ENCODE measurements at regions not wholly inside any gene's neighbourhood (a gene's known extent, or its start where the extent isn't known, plus 50 kb on each side); places are given as distances from the start of the nearest gene placed in this dataset.
"Not testable (repeated sequence)": the region's sequence is repeated elsewhere in the genome, so short reads cannot be mapped to it uniquely, and the experiment has no call there.

GRCh38 chr10:63675171-63675570 is 154.0 kb downstream of the REEP3 start:
- in situ Hi-C loops (cut with MboI; ENCODE audit: low sequenced_read_pairs) = no loop called here

DNA sequence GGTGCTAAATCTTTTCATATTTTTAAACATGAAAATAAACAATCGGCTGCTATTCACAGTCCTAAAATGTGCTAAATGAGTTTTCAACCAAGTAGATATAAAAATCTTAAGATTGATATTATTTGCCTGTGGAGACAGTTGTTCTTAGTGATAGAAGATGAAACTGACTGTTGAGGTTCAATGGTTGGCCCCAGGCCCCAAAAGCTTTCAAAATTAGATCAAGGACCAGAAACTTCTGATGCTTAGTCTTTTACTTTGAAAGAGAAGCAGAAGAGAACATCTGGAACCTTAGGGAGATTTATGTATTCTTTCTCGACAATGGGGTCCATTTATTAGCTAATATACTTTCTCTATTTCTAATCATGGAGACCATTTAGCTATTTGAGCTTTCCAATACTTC is 155.8 kb downstream of the REEP3 start:
- in situ Hi-C loops (cut with MboI; ENCODE audit: low sequenced_read_pairs) = no loop called here

GRCh38 chr10:63680545-63680944 is 159.3 kb downstream of the REEP3 start:
- in situ Hi-C loops (cut with MboI; ENCODE audit: low sequenced_read_pairs) = not testable (repeated sequence)

DNA sequence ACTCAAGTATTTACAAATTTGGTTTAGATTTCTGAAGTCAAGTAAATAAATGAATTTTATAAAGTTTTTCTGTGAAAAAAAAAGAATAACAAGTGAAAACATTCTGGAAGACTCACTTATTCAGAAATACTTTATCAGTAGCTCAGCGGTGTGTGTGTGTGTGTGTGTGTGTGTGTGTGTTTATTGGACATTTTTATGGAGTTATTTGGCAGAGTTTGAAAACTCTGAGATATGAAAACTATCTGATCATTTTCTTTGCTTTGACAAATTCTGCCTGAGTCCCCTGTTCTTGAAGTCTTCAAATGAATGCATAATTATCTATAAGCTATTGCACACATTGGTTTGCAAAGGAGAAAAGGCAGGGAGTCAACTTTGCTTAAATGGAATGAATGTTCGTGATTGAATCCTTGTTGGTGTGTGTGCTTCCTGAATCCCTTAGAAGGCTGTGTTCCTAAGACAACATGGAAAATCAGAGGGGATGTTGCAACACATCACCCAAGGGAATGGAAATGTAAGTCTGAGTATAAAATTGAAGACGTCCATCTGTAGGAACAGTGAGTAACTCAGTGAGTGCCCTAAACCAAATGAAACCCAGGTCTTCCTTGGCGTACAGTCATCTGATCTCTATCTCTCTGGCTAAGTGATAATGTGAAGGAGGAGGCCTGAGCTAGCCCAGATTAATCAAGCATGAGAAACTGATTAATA is 160.9 kb downstream of the REEP3 start:
- in situ Hi-C loops (cut with MboI; ENCODE audit: low sequenced_read_pairs) = no loop called here

DNA sequence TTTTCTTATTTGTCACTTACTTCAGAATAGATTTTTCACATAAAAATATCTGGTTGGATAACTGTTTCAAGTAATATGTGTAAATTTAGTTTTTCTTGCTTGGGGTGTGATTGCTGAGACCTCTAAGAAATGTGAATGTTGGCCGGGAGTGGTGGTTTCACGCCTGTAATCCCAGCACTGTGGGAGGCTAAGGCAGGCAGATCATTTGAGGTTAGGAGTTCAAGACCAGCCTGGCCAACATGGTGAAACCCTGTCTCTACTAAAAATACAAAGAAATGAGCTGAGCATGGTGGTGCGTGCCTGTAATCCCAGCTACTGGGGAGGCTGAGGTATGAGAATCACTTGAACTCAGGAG is 161.5 kb downstream of the REEP3 start:
- in situ Hi-C loops (cut with MboI; ENCODE audit: low sequenced_read_pairs) = not testable (repeated sequence)

GRCh38 chr10:63683223-63683622 is 162.0 kb downstream of the REEP3 start:
- in situ Hi-C loops (cut with MboI; ENCODE audit: low sequenced_read_pairs) = no loop called here

DNA sequence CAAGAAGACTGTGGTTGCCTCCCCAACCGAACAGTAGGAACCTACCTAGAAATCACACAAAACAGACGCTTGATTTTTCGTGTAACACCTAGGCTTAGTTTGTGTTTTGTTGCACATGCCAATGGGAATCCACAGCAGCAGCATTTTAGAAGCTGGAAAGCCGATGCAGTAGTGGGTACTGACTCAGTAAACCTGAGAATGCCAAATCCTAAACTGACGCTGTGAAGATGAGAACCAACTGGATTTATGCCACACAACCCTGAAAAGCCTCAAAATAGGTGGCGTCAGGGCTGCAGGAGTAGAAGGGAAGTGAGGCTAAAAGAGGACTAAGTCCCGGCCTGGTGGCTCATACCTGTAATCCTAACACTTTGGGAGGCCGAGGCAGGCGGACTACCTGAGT is 162.5 kb downstream of the REEP3 start:
- in situ Hi-C loops (cut with MboI; ENCODE audit: low sequenced_read_pairs) = no loop called here

GRCh38 chr10:63684257-63684936 is 163.2 kb downstream of the REEP3 start:
- in situ Hi-C loops (cut with MboI; ENCODE audit: low sequenced_read_pairs) = no loop called here

- in situ Hi-C loops (cut with MboI; ENCODE audit: low sequenced_read_pairs) = no loop called here
These were observed 168.6 kb downstream of the REEP3 start for GRCh38 chr10:63689768-63690167.

GRCh38 chr10:63692220-63692896 is 171.2 kb downstream of the REEP3 start:
- in situ Hi-C loops (cut with MboI; ENCODE audit: low sequenced_read_pairs) = no loop called here

GRCh38 chr10:63693021-63693420 is 171.8 kb downstream of the REEP3 start:
- in situ Hi-C loops (cut with MboI; ENCODE audit: low sequenced_read_pairs) = not testable (repeated sequence)

DNA sequence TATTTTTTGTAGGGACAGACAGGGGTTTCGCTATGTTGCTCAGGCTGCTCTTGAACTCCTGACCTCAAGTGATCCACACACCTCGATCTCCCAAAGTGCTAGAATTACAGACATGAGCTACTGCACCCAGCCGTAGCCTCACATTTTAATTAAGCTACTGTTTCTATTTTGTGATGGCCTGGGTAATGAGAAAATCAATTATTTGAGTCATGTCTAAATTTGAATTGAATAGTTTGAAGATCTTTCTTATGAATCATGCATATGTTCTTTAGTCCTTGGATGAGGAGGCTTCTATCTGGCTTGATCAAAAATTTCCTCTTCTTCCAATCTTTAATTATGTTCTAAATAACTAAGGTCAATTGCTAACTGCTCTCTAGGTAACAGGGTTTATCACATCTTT is 175.0 kb downstream of the REEP3 start:
- in situ Hi-C loops (cut with MboI; ENCODE audit: low sequenced_read_pairs) = no loop called here

GRCh38 chr10:63697956-63698786 is 177.0 kb downstream of the REEP3 start:
- in situ Hi-C loops (cut with MboI; ENCODE audit: low sequenced_read_pairs) = no loop called here

GRCh38 chr10:63698787-63699150 is 177.6 kb downstream of the REEP3 start:
- in situ Hi-C loops (cut with MboI; ENCODE audit: low sequenced_read_pairs) = no loop called here

DNA sequence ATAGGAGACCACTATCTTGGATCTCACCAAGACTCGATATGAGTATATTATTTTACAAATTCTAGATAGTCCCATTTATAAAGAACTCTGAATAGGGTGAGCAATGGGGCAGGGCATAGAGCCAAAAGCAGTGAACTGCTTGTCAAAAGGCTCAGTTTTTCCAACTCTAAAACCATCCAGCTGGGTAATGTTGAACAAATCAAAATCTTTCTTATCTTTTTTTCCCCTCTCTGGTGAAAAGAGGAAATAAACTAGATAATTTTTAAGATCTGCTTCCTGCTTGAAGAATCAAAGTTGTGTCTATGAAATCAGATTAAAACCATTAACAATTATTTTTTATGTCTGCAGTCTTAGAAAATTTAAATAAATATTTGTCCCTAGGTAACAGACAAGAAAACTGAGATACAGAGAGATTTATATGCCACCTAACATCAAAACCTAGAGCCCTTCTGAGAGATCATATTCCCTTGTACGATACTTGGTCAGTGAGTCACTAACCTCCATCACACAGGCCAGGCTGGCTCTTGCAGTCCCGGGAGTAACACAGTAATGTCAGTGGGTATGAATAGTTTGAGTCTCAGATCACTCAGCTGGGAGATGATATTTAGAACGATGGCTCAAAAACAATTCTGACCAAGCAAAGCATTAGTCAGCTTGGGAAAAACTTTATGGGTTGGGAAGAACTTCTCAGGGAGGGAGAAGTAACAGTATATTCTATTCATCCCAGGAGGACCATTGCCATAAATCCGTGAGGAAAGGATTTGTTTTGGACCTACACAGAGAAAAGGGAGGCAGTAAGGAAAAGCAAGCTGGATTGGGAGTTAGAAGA is 178.8 kb downstream of the REEP3 start:
- in situ Hi-C loops (cut with MboI; ENCODE audit: low sequenced_read_pairs) = no loop called here

- in situ Hi-C loops (cut with MboI; ENCODE audit: low sequenced_read_pairs) = no loop called here
These were observed 179.5 kb downstream of the REEP3 start for GRCh38 chr10:63700631-63701156.

GRCh38 chr10:63702092-63702491 is 180.9 kb downstream of the REEP3 start:
- in situ Hi-C loops (cut with MboI; ENCODE audit: low sequenced_read_pairs) = no loop called here

DNA sequence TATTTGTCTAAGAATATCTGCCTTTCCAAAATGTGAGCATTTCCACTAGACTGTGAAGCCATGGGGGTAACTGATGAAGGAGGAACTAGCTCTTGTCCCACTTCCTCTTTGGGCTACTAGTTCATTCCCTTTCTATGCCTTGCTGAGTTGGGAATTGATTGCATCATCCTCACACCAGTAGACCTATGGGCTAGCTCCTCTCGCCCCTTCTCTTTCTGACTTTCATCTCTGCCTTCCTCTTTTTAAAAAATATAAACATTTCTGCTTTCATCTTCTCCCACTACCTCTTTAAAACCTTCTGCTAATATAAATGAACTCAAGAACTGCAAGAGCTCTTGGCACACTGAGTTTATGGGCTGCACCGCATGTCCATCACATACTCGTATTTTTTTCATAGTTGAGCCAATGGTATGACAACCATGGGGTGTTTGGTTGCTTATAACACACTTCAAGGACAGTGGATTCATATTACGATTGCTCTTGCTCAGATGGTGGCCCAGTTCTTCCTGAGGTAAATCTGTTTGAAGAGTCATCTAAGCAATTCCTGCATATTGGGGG is 182.0 kb downstream of the REEP3 start:
- in situ Hi-C loops (cut with MboI; ENCODE audit: low sequenced_read_pairs) = no loop called here

DNA sequence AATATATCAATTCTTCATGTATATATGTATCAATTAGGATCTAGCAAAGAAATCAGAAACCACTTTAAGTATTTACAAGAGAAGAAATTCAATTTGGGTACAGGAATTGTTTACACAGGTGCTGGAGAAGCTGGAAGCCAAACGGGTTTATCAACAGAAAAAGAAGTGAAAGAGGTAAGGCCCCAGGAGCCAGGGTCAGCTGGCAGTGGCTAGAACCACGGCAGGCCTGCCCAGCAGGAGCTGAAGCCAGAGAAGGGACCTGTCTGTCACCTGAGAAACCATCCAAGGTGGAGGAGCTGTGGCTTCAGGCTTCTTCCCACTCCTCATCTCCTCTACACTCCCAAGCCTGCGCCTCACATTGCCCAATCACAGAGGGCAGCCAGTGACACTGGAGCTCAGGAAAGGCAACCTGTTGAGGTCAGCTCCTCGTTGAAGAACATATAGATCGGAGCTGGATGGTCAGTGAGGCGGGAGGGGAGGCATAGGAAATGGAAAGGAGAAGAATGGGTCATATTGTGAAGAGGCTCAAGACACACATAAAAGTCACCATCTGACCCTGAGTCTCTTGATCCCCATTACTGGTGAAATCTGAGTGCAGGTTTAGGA is 182.6 kb downstream of the REEP3 start:
- in situ Hi-C loops (cut with MboI; ENCODE audit: low sequenced_read_pairs) = no loop called here

Data from HL-60/S4 (cell line).